Lower leg skin (tissue), 3 donors: ENCODE measurements at regions not wholly inside any gene's neighbourhood (a gene's known extent, or its start where the extent isn't known, plus 50 kb on each side); places are given as distances from the start of the nearest gene placed in this dataset.

Source experiments
- POLR2A ChIP-seq, 2 donors: fragments of 450-650 bp; IDR thresholded peaks; one replicate each; pipeline ENCODE4 v1.6.1; 2016 to 2017; ENCODE audit warnings: antibody characterized with exemption in 2 of 2, mild to moderate bottlenecking in 1 of 2, moderate library complexity in 1 of 2
- TF ChIP-seq, protein P1 (sequence below), 3 donors: fragments of 450-650 bp; IDR thresholded peaks; one replicate each; pipeline ENCODE4 v1.5.1; 2016; ENCODE audit warnings: antibody characterized with exemption in 3 of 3, mild to moderate bottlenecking in 3 of 3, moderate library complexity in 2 of 3

DNA sequence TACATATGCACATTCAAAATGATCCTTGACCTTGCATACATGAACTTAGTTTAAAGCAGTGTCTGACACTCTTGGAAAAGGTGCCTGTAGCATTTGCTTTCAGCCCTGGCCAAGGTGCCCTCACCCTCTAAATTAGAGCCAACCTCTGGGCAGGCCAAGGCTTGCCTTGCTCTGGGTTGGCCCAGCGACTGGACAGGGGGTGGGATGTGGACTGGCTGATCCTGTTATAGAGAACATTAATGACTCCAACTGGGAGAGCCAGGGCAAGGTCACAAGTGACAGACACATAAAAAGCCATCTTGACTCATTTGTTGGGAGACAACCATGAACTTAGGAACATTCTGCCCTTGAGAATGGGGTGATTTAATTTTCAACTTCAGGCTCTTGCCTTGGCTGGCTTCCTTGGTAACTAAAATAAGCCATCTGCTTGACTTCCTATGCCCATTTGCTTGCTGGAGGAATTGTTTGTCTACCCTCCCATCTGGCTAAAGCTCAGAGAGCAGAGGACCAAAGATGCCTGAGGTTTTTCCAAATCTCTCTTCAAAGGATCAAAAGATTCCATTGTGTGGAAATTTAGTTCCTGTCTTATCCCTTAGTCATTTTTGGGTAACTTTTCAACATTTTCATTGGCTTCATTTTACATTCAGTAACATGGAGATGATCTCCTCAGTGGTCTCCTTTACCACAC, 403.7 kb downstream of the SOX2 start:
- TF ChIP-seq POLR2A (IDR thresholded peaks at IDR 0.05) = no peak
- TF ChIP-seq, protein P1, sequence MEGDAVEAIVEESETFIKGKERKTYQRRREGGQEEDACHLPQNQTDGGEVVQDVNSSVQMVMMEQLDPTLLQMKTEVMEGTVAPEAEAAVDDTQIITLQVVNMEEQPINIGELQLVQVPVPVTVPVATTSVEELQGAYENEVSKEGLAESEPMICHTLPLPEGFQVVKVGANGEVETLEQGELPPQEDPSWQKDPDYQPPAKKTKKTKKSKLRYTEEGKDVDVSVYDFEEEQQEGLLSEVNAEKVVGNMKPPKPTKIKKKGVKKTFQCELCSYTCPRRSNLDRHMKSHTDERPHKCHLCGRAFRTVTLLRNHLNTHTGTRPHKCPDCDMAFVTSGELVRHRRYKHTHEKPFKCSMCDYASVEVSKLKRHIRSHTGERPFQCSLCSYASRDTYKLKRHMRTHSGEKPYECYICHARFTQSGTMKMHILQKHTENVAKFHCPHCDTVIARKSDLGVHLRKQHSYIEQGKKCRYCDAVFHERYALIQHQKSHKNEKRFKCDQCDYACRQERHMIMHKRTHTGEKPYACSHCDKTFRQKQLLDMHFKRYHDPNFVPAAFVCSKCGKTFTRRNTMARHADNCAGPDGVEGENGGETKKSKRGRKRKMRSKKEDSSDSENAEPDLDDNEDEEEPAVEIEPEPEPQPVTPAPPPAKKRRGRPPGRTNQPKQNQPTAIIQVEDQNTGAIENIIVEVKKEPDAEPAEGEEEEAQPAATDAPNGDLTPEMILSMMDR (IDR thresholded peaks at IDR 0.05) = no peak
